HT-29 (cell line): ENCODE measurements at regions not wholly inside any gene's neighbourhood (a gene's known extent, or its start where the extent isn't known, plus 50 kb on each side); places are given as distances from the start of the nearest gene placed in this dataset.

Experiments
- DNase-seq: peaks from one replicate; pipeline ENCODE4 v3.0.0-alpha.2; 2015; ENCODE audit warnings: low spot score

GRCh38 chr2:122481717-122482116, 726.3 kb downstream of the TSN start:
- no peak for DNase-seq

- no peak for DNase-seq
Measured at GRCh38 chr2:122486086-122486485, 730.6 kb downstream of the TSN start.

GRCh38 chr2:122486705-122487415, 731.4 kb downstream of the TSN start:
- DNase-seq = no peak

GRCh38 chr2:122491011-122491410, 735.6 kb downstream of the TSN start:
- no peak for DNase-seq

- DNase-seq = no peak
Measured at GRCh38 chr2:122500316-122501105, 745.1 kb downstream of the TSN start.

- no peak for DNase-seq
Measured at GRCh38 chr2:122506620-122507019, 751.2 kb downstream of the TSN start.

- DNase-seq = no peak
Measured at GRCh38 chr2:122507261-122507660, 751.8 kb downstream of the TSN start.

GRCh38 chr2:122512091-122512490, 756.6 kb downstream of the TSN start:
- DNase-seq = no peak

GRCh38 chr2:122514451-122514996, 759.1 kb downstream of the TSN start:
- no peak for DNase-seq

- DNase-seq = no peak
Measured at GRCh38 chr2:122515731-122516290, 760.4 kb downstream of the TSN start.

GRCh38 chr2:122516775-122517174, 761.3 kb downstream of the TSN start:
- DNase-seq = no peak

- DNase-seq = peak; percentile 47
Measured at GRCh38 chr2:122519366-122519765, 763.9 kb downstream of the TSN start.

GRCh38 chr2:122519821-122520611, 764.6 kb downstream of the TSN start:
- DNase-seq = no peak

GRCh38 chr2:122523143-122523542, 767.7 kb downstream of the TSN start:
- DNase-seq = no peak

- DNase-seq = no peak
Measured at GRCh38 chr2:122523981-122524380, 768.5 kb downstream of the TSN start.

- DNase-seq = no peak
Measured at GRCh38 chr2:122525336-122525735, 769.9 kb downstream of the TSN start.

GRCh38 chr2:122528061-122528460, 772.6 kb downstream of the TSN start:
- no peak for DNase-seq

GRCh38 chr2:122528958-122529705, 773.7 kb downstream of the TSN start:
- no peak for DNase-seq

GRCh38 chr2:122530814-122531213, 775.4 kb downstream of the TSN start:
- DNase-seq = no peak

- no peak for DNase-seq
Measured at GRCh38 chr2:122531290-122532071, 776.0 kb downstream of the TSN start.
